HCT116 (cell line): ENCODE measurements at regions not wholly inside any gene's neighbourhood (a gene's known extent, or its start where the extent isn't known, plus 50 kb on each side); places are given as distances from the start of the nearest gene placed in this dataset.

Experiments used
- ATAC-seq: fragments of 200-7000 bp; cut with Tn5 transposase; 2 replicates; pipeline ENCODE4 v1.9.1; 2020; ENCODE audit warnings: mild to moderate bottlenecking, moderate library complexity
- BruUV-seq: library from RNA; stranded (reverse); fragments of 400-500 nt; replicated peaks from 2 replicates; lab custom pipeline; 2021; lab: Mats Ljungman, UMichigan
- CTCF ChIA-PET: fragments of 300-600 bp; sonication (Branson Sonifier 250); formaldehyde crosslinking; loops from one replicate; lab custom pipeline; 2021; ENCODE audit warnings: antibody characterized with exemption; lab: Charles Lee
- POLR2A ChIA-PET: fragments of 300-600, 350-600 bp; sonication (Branson Sonifier 250); formaldehyde crosslinking; loops from one replicate; lab custom pipeline; 2021; ENCODE audit warnings: antibody characterized with exemption; lab: Charles Lee
- RAD21 ChIA-PET, 2 experiments: fragments of 300-600 bp; sonication (Branson Sonifier 250); formaldehyde crosslinking; loops; one replicate each; lab custom pipeline; 2023; ENCODE audit warnings: low total read pairs in 2 of 2; ENCODE audit not compliant: uncharacterized antibody in 2 of 2, unreplicated experiment in 2 of 2, low non-redundant PET in 1 of 2; lab: Charles Lee
- DNase-seq: peaks from one replicate; pipeline ENCODE4 v3.0.0-alpha.2; 2010; ENCODE audit warnings: low read depth, low spot score
- H2AFZ ChIP-seq: fragments of 200-600 bp; shearing (Covaris generic), sonication (generic); 2 replicates; pipeline ENCODE4 v1.6.1; 2017; ENCODE audit warnings: low read depth, mixed run types, mixed read lengths, antibody characterized with exemption, low read length; ENCODE audit not compliant: poor library complexity, severe bottlenecking
- H3K27ac ChIP-seq: 2 replicates; pipeline ENCODE4 v1.5.1; 2012; ENCODE audit warnings: low read depth, low read length
- H3K27me3 ChIP-seq: fragments of 200-600 bp; sonication (generic); 2 replicates; pipeline ENCODE4 v1.6.1; 2016; ENCODE audit warnings: mixed run types, low read length, mixed read lengths; ENCODE audit not compliant: insufficient read depth
- H3K36me3 ChIP-seq, 2 experiments: fragments of 200-500 bp in 1 of 2; fragments of 200-600 bp in 1 of 2; sonication (Bioruptor generic) in 1 of 2; sonication (generic) in 1 of 2; 2 replicates each; pipeline versions ENCODE4 v1.5.1 to v1.6.1; 2014 to 2016; ENCODE audit warnings: low read length in 2 of 2, inconsistent platforms in 1 of 2, mixed read lengths in 1 of 2, mixed run types in 1 of 2; ENCODE audit not compliant: insufficient read depth in 2 of 2, control insufficient read depth in 1 of 2
- H3K4me1 ChIP-seq, 2 experiments: fragments of 200-600 bp in 1 of 2; sonication (generic) in 1 of 2; 2 replicates each; pipeline versions ENCODE4 v1.5.1 to v1.6.1; 2012 to 2017; ENCODE audit warnings: low read length in 2 of 2, inconsistent platforms in 1 of 2, mild to moderate bottlenecking in 1 of 2, mixed read lengths in 1 of 2, mixed run types in 1 of 2, moderate library complexity in 1 of 2; ENCODE audit not compliant: insufficient read depth in 2 of 2, control insufficient read depth in 1 of 2
- H3K4me2 ChIP-seq: fragments of 200-600 bp; sonication (generic); 2 replicates; pipeline ENCODE4 v1.6.1; 2017; ENCODE audit warnings: mixed run types, low read length, mixed read lengths
- H3K4me3 ChIP-seq, 2 experiments: fragments of 200-600 bp in 1 of 2; sonication (generic) in 1 of 2; replicated peaks in 1 of 2; 2 replicates each; pipeline ENCODE4 v1.5.1; 2011 to 2016; ENCODE audit warnings: low read length in 2 of 2, control low read depth in 1 of 2, low read depth in 1 of 2, mild to moderate bottlenecking in 1 of 2, mixed read lengths in 1 of 2, mixed run types in 1 of 2
- H3K79me2 ChIP-seq: fragments of 200-600 bp; sonication (generic); 2 replicates; pipeline ENCODE4 v1.6.1; 2017; ENCODE audit warnings: mild to moderate bottlenecking, mixed run types, low read length, moderate library complexity, mixed read lengths; ENCODE audit not compliant: insufficient read depth
- H3K9ac ChIP-seq: fragments of 200-600 bp; sonication (generic); 2 replicates; pipeline ENCODE4 v1.6.1; 2016; ENCODE audit warnings: low read length, mixed read lengths
- H3K9me2 ChIP-seq: fragments of 200-600 bp; sonication (generic), shearing (Covaris generic); 2 replicates; pipeline ENCODE4 v1.6.1; 2017; ENCODE audit warnings: mixed run types, mild to moderate bottlenecking, moderate library complexity; ENCODE audit not compliant: insufficient read depth
- H3K9me3 ChIP-seq, 2 experiments: fragments of 200-500 bp in 1 of 2; fragments of 200-600 bp in 1 of 2; sonication (Bioruptor generic) in 1 of 2; sonication (generic) in 1 of 2; 2 replicates each; pipeline ENCODE4 v1.6.1; 2014 to 2017; ENCODE audit warnings: low read length in 2 of 2, mixed read lengths in 2 of 2, inconsistent platforms in 1 of 2, low read depth in 1 of 2, mild to moderate bottlenecking in 1 of 2, mixed run types in 1 of 2, moderate library complexity in 1 of 2; ENCODE audit not compliant: control insufficient read depth in 1 of 2, insufficient read depth in 1 of 2
- H4K20me1 ChIP-seq: fragments of 200-600 bp; sonication (generic), shearing (Covaris generic); 2 replicates; pipeline ENCODE4 v1.6.1; 2017; ENCODE audit warnings: mixed run types, mild to moderate bottlenecking, moderate library complexity; ENCODE audit not compliant: insufficient read depth
- ATF3 ChIP-seq: IDR thresholded peaks from 2 replicates; pipeline ENCODE4 v1.6.1; 2012
- CBX3 ChIP-seq: IDR thresholded peaks from 2 replicates; pipeline ENCODE4 v1.6.1; 2012; ENCODE audit warnings: low read depth
- EGR1 ChIP-seq: IDR thresholded peaks from 2 replicates; pipeline ENCODE4 v1.6.1; 2012; ENCODE audit warnings: low read depth
- EZH2phosphoT487 ChIP-seq: fragments of 200-600 bp; IDR thresholded peaks from 2 replicates; pipeline ENCODE4 v1.6.1; 2018; ENCODE audit warnings: antibody characterized with exemption, borderline replicate concordance
- FOSL1 ChIP-seq: IDR thresholded peaks from 2 replicates; pipeline ENCODE4 v1.6.1; 2012; ENCODE audit warnings: low read depth
- JUND ChIP-seq: IDR thresholded peaks from 2 replicates; pipeline ENCODE4 v1.6.1; 2012
- MAX ChIP-seq: IDR thresholded peaks from 2 replicates; pipeline ENCODE4 v1.6.1; 2012
- POLR2A ChIP-seq: IDR thresholded peaks from 2 replicates; pipeline ENCODE4 v1.7.0; 2011; ENCODE audit warnings: borderline replicate concordance; ENCODE audit not compliant: insufficient read depth, insufficient read length; ENCODE audit errors: extremely low read depth
- POLR2AphosphoS5 ChIP-seq: IDR thresholded peaks from 2 replicates; pipeline ENCODE4 v1.6.1; 2011; ENCODE audit warnings: mild to moderate bottlenecking, low read depth, low read length, moderate library complexity
- RAD21 ChIP-seq: IDR thresholded peaks from 2 replicates; pipeline ENCODE4 v1.6.1; 2012; ENCODE audit warnings: low read depth, mild to moderate bottlenecking
- SIN3A ChIP-seq: IDR thresholded peaks from 2 replicates; pipeline ENCODE4 v1.6.1; 2012; ENCODE audit warnings: low read depth
- SRF ChIP-seq: IDR thresholded peaks from 2 replicates; pipeline ENCODE4 v1.6.1; 2012; ENCODE audit warnings: low read depth
- YY1 ChIP-seq: IDR thresholded peaks from 2 replicates; pipeline ENCODE4 v1.6.1; 2011; ENCODE audit warnings: low read length, low read depth, moderate library complexity, mild to moderate bottlenecking; ENCODE audit not compliant: insufficient replicate concordance; ENCODE audit errors: extremely low read depth
- intact Hi-C: fragments of 100-400 bp; cut with micrococcal nuclease; formaldehyde crosslinking; loops from 2 replicates; pipeline ENCODE4 v1.10.0; 2022

- DNase-seq (no peak), ATAC-seq (no peak)
- no peak overlapping the region for H3K27ac ChIP-seq
- H3K9me2 ChIP-seq = no peaks in the 10 kb centered on the region
- H3K27me3 ChIP-seq = no peaks in the 10 kb centered on the region
- H3K9ac ChIP-seq = no peak overlapping the region
- H3K4me2 ChIP-seq = no peak overlapping the region
- ChIA-PET RAD21 (no interaction called here), POLR2A (no interaction called here), CTCF (no interaction called here)
- intact Hi-C loops = no loop called here
- peaks cover 0 to 6% of the 10 kb centered on the region in 2 experiments; a peak in 2 of 4 replicates for H3K9me3 ChIP-seq
- no peaks in the 10 kb centered on the region for H3K79me2 ChIP-seq
- no TSS peak for BruUV-seq
- H4K20me1 ChIP-seq = no peaks in the 10 kb centered on the region
- H3K36me3 ChIP-seq = no peaks in the 10 kb centered on the region
- no peak overlapping the region for H3K4me3 ChIP-seq
- TF ChIP-seq RAD21 (no peak), EGR1 (no peak), YY1 (no peak), POLR2A (no peak), CBX3 (no peak), POLR2AphosphoS5 (no peak), EZH2phosphoT487 (no peak), FOSL1 (no peak), ATF3 (no peak), SRF (no peak), JUND (no peak), MAX (no peak), SIN3A (no peak)
- no peaks in the 10 kb centered on the region for H3K4me1 ChIP-seq
- no peak overlapping the region for H2AFZ ChIP-seq
Observed at GRCh38 chr12:130017591-130018449, 114.0 kb upstream of the TMEM132D start.
